SKM-1 treated with dmso at 0.1 percent for 144 hours (cell line): ENCODE measurements at regions not wholly inside any gene's neighbourhood (a gene's known extent, or its start where the extent isn't known, plus 50 kb on each side); places are given as distances from the start of the nearest gene placed in this dataset.

Experiments
- DNase-seq: peaks from one replicate; lab custom pipeline; 2025; ENCODE audit not compliant: unreplicated experiment; lab: John Stamatoyannopoulos, UW

GRCh38 chr14:36083317-36083716 is 93.2 kb downstream of the PTCSC3 start:
- DNase-seq, result no peak

DNA sequence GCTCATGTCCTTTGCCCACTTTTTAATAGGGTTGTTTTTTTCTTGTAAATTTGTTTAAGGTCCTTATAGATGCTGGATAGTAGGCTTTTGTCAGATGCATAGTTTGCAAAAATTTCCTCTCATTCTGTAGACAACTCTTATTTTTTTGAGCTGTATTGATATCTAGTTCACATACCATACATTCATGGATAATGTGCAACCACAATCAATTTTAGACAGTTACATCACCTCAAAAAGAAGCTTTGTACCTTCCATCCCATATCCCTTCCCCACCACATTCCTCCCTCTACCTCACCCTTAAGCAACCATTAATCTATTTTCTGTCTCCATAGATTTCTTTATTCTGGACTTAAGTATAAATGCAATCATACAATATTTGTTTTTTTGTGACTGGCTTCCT is 98.4 kb downstream of the PTCSC3 start:
- no peak for DNase-seq

DNA sequence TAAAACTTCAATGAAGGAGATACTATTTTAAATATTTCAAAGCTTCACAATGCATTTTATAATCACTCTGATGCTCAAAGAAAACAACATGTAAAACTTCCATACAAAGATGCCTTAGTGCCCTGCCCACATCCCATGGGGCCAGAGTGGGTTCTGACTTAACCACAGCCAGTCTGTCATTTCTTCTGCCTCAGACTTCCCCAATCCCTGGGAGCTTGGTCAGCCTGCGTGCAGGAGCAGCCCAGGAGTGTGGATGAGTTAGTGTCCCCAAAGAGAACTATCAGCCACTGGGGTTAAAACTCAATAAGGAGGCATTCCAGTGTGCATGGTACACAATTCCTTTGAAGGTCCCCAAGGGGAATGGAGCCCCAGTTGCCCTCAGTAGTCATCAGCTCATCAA is 100.3 kb downstream of the PTCSC3 start:
- no peak for DNase-seq

DNA sequence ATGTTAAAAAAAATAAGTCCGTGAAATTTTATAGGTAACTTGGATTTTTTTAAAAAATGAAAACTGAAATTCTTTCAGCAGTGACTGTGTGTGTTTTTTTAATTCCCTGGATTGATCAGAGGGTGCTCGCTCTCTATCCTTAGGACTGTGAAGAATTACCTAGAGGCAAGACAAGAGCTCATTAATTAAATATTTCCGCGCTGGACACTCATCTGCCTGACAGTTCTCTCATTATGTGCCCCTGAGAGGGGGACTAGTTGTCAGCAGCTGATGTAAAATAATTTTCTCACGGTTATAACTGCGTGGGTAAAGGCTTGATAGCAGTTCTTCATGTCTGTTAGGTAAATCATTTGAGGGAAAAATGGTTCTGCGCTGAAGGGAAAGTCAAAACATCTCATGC is 101.3 kb downstream of the PTCSC3 start:
- DNase-seq, result no peak

DNA sequence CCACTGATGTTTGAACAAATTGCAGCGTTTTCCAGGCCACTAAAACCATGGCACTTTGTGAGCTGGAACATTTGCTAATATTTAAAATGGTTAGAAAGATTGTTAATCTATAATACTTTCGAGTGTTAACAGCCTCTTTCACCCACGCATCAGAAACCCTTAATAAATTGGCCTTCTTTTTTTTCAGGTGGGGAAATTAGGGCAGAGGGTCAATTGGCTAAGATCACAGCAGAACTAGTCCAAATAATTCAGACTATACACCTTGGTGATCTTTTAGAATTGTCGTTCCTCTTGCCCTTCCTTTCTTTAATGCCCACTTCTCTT is 105.8 kb downstream of the PTCSC3 start:
- DNase-seq, result no peak

DNA sequence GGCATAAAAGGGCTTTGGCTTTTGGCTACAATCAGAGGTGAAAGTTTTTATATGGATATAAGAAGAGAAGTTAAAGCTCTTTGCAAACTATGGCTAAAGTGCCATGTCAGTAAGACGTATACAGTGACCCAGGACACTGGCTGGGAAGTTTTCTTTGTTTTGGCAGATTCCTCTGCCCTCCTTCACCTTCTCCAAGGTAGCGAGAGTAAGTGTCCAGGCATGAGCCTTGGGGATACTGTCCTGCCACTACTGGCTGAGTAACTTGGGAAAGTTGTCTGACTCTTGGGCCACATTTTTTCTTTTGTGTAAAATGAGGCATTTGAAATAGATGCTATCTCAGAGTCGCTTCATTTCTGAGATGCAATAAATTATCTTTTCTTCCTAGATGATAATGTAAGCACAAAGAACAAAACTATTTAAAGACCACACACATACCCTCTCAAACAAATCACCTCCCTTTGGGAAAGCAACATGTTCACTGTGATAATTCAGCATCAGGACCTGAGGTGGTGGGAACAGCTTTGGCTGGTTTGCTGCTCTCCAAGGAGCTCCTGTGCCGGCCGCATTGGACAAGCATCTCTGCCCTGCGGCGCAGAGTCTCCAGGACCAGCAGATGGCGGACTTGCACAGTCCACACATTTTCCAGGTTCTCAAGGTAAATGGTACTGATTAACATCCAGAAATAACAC is 106.3 kb downstream of the PTCSC3 start:
- no peak for DNase-seq

GRCh38 chr14:36069535-36069900 is 107.0 kb downstream of the PTCSC3 start:
- no peak for DNase-seq

- no peak for DNase-seq
These were observed 107.6 kb downstream of the PTCSC3 start for GRCh38 chr14:36068777-36069534.

- no peak for DNase-seq
These were observed 108.9 kb downstream of the PTCSC3 start for GRCh38 chr14:36067428-36068187.

DNA sequence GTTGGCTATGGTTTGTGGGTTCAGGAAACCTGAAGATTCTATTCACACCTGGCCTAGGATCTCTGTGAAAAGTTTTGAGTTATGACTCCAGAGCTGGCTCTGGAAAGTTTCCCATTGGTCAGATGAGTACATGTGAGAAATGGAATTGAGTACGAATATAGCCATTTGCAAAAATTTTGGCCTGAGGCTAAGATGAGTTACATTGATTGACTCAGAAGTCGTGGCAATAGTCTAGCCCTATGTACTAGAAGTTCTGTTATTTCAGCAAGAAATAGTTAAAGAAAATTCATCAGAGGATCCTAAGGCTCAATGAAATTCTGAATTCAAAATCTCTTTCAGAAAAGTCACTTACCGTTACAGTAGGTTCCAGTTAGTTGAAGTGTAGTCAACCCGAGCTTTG is 109.9 kb downstream of the PTCSC3 start:
- DNase-seq, result no peak

- no peak for DNase-seq
These were observed 110.7 kb downstream of the PTCSC3 start for GRCh38 chr14:36065831-36066230.

DNA sequence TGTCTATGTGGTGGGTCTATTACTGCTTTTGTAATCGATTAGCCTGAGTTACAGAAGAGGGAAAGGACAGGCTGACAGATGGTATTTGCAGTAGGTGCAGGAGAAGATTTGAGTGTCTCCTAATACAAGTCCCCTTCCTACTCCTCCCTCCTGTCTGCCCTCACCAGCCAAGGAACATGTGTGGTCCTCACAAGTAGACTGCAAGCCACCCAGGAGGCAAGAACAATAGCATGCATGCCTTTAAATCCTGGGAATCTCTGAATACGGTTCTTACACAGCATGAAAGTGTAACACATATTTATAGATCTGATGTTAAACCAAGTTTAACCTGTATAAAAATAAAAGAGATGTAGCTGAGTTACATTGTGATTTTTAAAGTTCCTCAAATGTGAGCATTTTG is 117.0 kb downstream of the PTCSC3 start:
- DNase-seq, result no peak

DNA sequence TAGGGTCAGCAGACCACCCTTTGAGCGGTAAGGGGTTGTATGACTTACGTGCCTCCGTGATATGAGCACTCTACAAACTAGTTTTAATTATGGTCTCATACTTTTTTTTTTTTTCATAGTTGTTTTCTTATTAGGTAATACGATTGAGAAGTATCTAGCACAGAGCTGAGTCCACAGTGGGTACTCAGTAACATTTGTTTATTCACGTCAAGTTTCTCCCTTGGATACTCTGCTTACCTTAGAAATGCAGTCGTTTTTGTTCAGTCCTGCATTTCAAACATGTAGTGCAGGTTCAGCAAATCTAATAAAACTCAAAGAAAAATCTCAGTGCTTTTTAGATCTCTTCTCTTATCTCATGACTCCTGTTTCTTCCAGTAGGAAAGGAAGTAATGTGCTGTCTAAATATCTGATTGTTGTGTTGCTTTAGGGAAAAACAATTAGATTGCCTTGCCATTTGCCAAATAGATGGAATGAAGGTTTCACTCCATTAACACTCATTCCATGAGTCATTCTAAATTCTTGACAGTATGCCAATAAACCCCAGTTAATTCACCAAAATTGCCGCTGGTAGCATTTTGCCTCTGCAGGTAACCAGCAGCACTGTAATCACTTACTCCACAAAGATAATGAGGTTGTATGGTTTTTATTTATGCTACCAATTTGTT is 118.9 kb downstream of the PTCSC3 start:
- no peak for DNase-seq

DNA sequence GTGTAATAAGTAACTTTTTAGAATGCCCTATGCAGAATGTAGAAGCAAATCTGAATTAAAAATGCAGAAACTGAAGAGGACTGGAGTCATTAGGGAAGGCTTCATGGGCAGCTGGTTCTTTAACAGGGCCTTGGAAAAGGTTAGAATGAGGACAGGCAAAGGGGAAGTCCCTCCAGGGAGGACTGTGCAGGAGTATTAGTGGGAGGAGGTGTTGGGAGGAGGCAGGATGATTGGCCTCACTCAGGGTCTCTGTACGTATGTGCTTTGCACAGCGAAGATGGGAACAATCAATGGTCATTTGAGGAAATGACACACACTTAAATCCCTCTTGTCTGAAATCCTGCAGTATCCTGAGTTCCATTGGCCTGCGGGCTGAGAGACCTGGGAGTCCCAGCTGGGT is 119.7 kb downstream of the PTCSC3 start:
- DNase-seq, result no peak

- no peak for DNase-seq
These were observed 120.8 kb downstream of the PTCSC3 start for GRCh38 chr14:36055681-36056225.

GRCh38 chr14:36055052-36055378 is 121.5 kb downstream of the PTCSC3 start:
- no peak for DNase-seq

DNA sequence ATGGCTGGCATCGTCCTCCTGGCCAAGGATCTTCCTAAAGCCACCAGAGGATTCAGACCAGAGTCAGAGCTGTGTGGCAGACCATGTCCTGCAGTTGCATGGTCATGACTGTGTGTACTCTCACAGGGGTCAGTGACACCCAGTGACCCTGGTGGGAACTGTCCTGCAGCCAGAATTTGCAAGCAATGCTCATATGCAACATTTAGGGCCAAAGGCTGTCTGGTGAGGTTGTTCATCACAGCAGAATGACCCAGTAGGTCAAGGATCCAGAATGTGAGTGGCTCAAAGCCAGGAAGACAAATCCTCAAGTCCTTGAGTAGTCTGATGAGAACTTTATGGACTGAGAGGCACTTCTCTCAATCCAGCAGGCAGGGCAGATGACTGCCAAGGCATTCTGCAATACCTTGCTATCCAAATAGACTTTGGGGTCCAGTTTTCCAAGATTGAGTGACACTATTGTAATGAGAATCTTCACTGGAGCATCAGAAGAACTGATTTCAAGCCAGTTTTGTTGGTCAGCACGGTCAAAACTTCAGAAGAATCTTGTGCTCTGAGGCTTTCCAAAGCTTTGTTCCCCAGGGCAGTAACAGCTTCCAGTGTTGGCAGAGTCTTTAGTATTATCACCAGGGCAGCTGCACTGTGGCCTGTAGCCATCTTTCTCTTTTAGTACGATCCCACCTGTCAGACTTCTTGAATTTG is 122.0 kb downstream of the PTCSC3 start:
- DNase-seq, result no peak

- DNase-seq, result no peak
These were observed 123.8 kb downstream of the PTCSC3 start for GRCh38 chr14:36052681-36053080.

DNA sequence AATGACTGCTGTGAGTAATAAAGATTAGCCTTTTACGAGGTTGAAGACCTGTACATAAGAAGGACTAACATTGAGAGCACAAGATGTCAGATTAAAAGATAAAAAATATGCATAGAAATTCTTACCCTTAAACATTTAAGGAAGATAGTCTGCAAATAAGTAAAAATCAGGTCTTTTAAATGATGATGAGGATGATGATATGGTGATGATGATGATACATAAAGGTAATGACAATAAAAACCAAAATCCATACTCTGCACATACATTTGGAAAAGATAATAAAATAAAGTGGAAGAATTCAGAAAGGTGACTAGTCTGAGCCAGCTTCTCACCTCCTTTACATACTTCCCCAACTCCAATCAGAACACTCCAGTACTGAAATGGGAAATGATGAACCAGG is 124.5 kb downstream of the PTCSC3 start:
- no peak for DNase-seq

DNA sequence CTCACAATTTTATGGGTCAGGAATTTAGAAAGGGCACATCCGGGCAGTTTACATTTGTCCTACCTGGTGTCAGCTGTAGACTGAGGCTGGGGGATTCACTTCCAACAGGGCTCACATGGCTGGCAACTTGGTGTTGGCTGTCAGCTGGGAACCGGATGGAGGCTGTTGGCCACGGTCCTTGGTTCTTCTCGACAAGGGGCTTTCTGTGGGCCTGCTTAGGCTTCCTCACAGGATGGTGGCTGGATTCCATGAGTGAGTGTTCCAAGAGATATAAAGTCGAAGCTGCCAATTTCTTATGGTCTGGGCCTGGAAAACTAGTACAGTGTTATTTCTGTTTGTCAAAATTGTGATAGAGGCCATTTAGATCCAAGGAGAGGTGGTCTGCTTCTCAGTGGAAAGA is 127.9 kb downstream of the PTCSC3 start:
- no peak for DNase-seq

GRCh38 chr14:36047912-36048311 is 128.6 kb downstream of the PTCSC3 start:
- DNase-seq, result no peak
